ENCODE measurements at regions not wholly inside any gene's neighbourhood (a gene's known extent, or its start where the extent isn't known, plus 50 kb on each side); places are given as distances from the start of the nearest gene placed in this dataset.
"Not testable (repeated sequence)": the region's sequence is repeated elsewhere in the genome, so short reads cannot be mapped to it uniquely, and the experiment has no call there.

- not testable (repeated sequence) for TF ChIP-seq FOXA1 (IDR thresholded peaks at IDR 0.05); L3MBTL2 (conservative IDR thresholded peaks at IDR 0.05)
- TF ChIP-seq, protein P1, sequence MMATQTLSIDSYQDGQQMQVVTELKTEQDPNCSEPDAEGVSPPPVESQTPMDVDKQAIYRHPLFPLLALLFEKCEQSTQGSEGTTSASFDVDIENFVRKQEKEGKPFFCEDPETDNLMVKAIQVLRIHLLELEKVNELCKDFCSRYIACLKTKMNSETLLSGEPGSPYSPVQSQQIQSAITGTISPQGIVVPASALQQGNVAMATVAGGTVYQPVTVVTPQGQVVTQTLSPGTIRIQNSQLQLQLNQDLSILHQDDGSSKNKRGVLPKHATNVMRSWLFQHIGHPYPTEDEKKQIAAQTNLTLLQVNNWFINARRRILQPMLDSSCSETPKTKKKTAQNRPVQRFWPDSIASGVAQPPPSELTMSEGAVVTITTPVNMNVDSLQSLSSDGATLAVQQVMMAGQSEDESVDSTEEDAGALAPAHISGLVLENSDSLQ (IDR thresholded peaks at IDR 0.05): not testable (repeated sequence)
Measured at GRCh38 chr19:56980326-56980725, 139.5 kb upstream of the USP29 start.
